ENCODE measurements at regions not wholly inside any gene's neighbourhood (a gene's known extent, or its start where the extent isn't known, plus 50 kb on each side); places are given as distances from the start of the nearest gene placed in this dataset.

- peak; percentile 64 for TF ChIP-seq PBX3 (IDR thresholded peaks at IDR 0.05)
- TF ChIP-seq EZH2phosphoT487 (IDR thresholded peaks at IDR 0.05; ENCODE audit: borderline replicate concordance, low read depth) = no peak
- TF ChIP-seq YY1 (IDR thresholded peaks at IDR 0.05; ENCODE audit: low read depth) = no peak
- TF ChIP-seq POLR2AphosphoS5 (IDR thresholded peaks at IDR 0.05; ENCODE audit: low read depth, low read length) = no peak
- TF ChIP-seq RXRA (IDR thresholded peaks at IDR 0.05; ENCODE audit: borderline replicate concordance, low read depth) = no peak
- TF ChIP-seq JUND (IDR thresholded peaks at IDR 0.05) = peak; percentile 87
- TF ChIP-seq NFIC (IDR thresholded peaks at IDR 0.05; ENCODE audit: borderline replicate concordance) = peak; percentile 67
- TF ChIP-seq FOXJ3 (CRISPR knock-in tag; IDR thresholded peaks at IDR 0.05) = no peak
- TF ChIP-seq MEF2A (IDR thresholded peaks at IDR 0.05; ENCODE audit: borderline replicate concordance, low read depth) = no peak
- no peak for TF ChIP-seq GABPA (IDR thresholded peaks at IDR 0.05; ENCODE audit: low read depth)
- TF ChIP-seq TEAD4 (IDR thresholded peaks at IDR 0.05; ENCODE audit: borderline replicate concordance, insufficient read depth) = peak; percentile 45; the same call in 1 of the 2 replicates
- no peak for TF ChIP-seq USF2 (IDR thresholded peaks at IDR 0.05; ENCODE audit: borderline replicate concordance, low read depth, low read length)
- TF ChIP-seq RFX5 (IDR thresholded peaks at IDR 0.05; ENCODE audit: low read length) = no peak
- TF ChIP-seq GATA2 (CRISPR knock-in tag; IDR thresholded peaks at IDR 0.05) = no peak
- TF ChIP-seq USF1 (IDR thresholded peaks at IDR 0.05; ENCODE audit: borderline replicate concordance, low read depth) = no peak
- 0 out of 2 replicates have a peak, but pooled peaks have one; percentile 15 for TF ChIP-seq MAX (IDR thresholded peaks at IDR 0.05; ENCODE audit: low read depth)
- no peak for TF ChIP-seq TAF1 (IDR thresholded peaks at IDR 0.05; ENCODE audit: borderline replicate concordance, low read depth, low read length)
Measured at GRCh38 chr3:36166477-36166876, 213.8 kb upstream of the STAC start (continued).

- Histone ChIP-seq H3K4me2 (no peak overlapping the region), H3K9me3 (no peaks in the 10 kb centered on the region), H3K4me3 (ENCODE audit: low read depth in 2 of 2, low read length in 1 of 2) (no peak overlapping the region), H3K9ac (no peak overlapping the region), H3K27me3 (ENCODE audit: insufficient read depth) (no peaks in the 10 kb centered on the region), H4K20me1 (ENCODE audit: insufficient read depth) (no peaks in the 10 kb centered on the region), H3K27ac (ENCODE audit: low read depth in 2 of 2, low read length in 1 of 2) (no peak overlapping the region), H3K4me1 (ENCODE audit: control insufficient read depth in 1 of 2, insufficient read depth in 2 of 2, low read depth in 1 of 2, low read length in 1 of 2) (peaks cover 0 to 2% of the 10 kb centered on the region in 2 experiments; a peak in 2 of 4 replicates), H3F3A (replicated peaks; ENCODE audit: insufficient read depth) (no peaks in the 10 kb centered on the region), H2AFZ (ENCODE audit: low read depth) (no peak overlapping the region), H3K36me3 (replicated peaks in 1 of 2; ENCODE audit: control insufficient read depth in 1 of 2, insufficient read depth in 2 of 2, low read length in 1 of 2) (no peaks in the 10 kb centered on the region), H3K79me2 (ENCODE audit: insufficient read depth) (no peaks in the 10 kb centered on the region), H3K9me2 (no peaks in the 10 kb centered on the region)
- ChIA-PET CTCF (no interaction called here), POLR2A (no interaction called here)
- 88% methylated on average over 2 of the region's 2 CpGs for WGBS (ENCODE audit: low lambda C conversion rate)
- no peak for DNase-seq
- TF ChIP-seq IRF3 (IDR thresholded peaks at IDR 0.05; ENCODE audit: low read depth, low read length) = no peak
- TF ChIP-seq TAF1 (IDR thresholded peaks at IDR 0.05; ENCODE audit: borderline replicate concordance, low read depth, low read length) = no peak
- TF ChIP-seq EP300 (IDR thresholded peaks at IDR 0.05; ENCODE audit: borderline replicate concordance in 1 of 2, low read depth in 1 of 2, low read length in 1 of 2) = no peak
- TF ChIP-seq GABPA (IDR thresholded peaks at IDR 0.05; ENCODE audit: low read depth) = no peak
- TF ChIP-seq ELF1 (IDR thresholded peaks at IDR 0.05) = no peak
- no peak for TF ChIP-seq SMC3 (IDR thresholded peaks at IDR 0.05; ENCODE audit: low read depth, low read length)
- no peak for TF ChIP-seq NFIC (IDR thresholded peaks at IDR 0.05; ENCODE audit: borderline replicate concordance)
- TF ChIP-seq MAX (IDR thresholded peaks at IDR 0.05; ENCODE audit: low read depth) = no peak
- no peak for TF ChIP-seq GATA2 (CRISPR knock-in tag; IDR thresholded peaks at IDR 0.05)
- TF ChIP-seq CHD2 (IDR thresholded peaks at IDR 0.05; ENCODE audit: low read length, partially characterized antibody) = no peak
- no peak for TF ChIP-seq TCF12 (IDR thresholded peaks at IDR 0.05)
- TF ChIP-seq MXI1 (IDR thresholded peaks at IDR 0.05; ENCODE audit: low read depth, low read length) = no peak
- TF ChIP-seq SIN3A (IDR thresholded peaks at IDR 0.05; ENCODE audit: borderline replicate concordance, low read depth, low read length) = no peak
- no peak for TF ChIP-seq YY1 (IDR thresholded peaks at IDR 0.05; ENCODE audit: low read depth)
- TF ChIP-seq PBX3 (IDR thresholded peaks at IDR 0.05) = no peak
- no peak for TF ChIP-seq USF1 (IDR thresholded peaks at IDR 0.05; ENCODE audit: borderline replicate concordance, low read depth)
- TF ChIP-seq FOXJ3 (CRISPR knock-in tag; IDR thresholded peaks at IDR 0.05) = no peak
- no peak for TF ChIP-seq POLR2AphosphoS5 (IDR thresholded peaks at IDR 0.05; ENCODE audit: low read depth, low read length)
- TF ChIP-seq JUND (IDR thresholded peaks at IDR 0.05) = no peak
Measured at GRCh38 chr3:36172699-36173098, 207.6 kb upstream of the STAC start.
